ENCODE measurements at regions not wholly inside any gene's neighbourhood (a gene's known extent, or its start where the extent isn't known, plus 50 kb on each side); places are given as distances from the start of the nearest gene placed in this dataset.

DNA sequence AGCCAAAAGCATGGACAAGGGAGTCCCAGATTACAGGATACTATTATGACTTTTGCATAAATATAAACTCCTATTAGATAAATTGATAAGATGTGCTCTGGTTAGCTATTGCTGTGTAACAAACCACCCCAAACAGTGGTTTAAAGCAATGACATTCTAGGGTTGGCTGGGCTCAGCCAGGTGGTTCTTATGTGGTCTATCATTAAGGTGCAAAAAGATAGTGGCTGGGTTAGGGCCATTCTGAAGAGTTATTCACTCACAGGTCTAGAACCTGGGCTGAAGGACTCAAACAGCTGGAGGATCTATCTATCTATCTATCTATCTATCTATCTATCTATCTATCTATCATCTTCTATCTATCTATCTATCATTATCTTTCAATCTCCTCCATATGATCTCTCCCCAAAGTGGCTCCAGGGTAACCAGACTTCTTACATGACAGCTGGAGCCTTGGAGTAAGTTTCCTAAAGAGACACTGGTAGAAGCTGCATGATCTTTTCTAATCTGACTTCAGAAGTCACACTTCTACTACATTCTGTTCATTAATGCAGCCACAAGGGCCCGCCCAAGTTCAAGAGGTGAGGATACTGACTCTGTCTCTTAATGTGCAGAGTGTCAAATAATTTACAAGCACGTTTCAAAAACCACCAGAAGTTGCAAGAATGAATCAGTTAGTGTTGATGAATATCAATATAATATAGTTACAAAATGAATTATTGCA is 74.9 kb upstream of the XCR1 start:
- H3K4me1 ChIP-seq (ENCODE audit: control insufficient read depth in 5 of 5, insufficient read depth in 5 of 5, low read length in 5 of 5), result peaks cover 0 to 21% (median 14%) of the 10 kb centered on the region in 5 donors

DNA sequence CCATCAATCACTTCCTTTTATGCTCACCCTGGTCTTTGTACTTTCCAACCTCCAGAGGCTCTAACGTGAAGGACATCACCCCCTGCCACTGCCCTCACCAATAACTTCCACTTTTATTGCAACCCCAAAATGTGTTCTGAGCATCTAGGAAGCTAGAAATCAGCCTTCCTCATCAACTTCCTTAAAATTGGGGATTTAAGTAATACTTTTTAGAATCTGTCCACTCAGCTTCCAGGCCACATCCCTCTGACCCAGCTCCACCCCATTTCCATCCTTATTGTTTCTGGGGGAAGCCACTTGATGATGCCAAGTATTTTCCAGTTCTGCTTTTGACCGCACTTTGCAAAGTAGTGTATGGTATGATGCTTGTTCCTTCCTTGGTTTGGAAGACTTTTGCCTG is 73.5 kb upstream of the XCR1 start:
- no peak overlapping the region for H3K4me3 ChIP-seq (ENCODE audit: low read depth in 1 of 5, low read length in 5 of 5)
- no peak overlapping the region for H3K27ac ChIP-seq (ENCODE audit: low read depth, low read length)

More for the DNA sequence above, 74.9 kb upstream of the XCR1 start:
- H3K36me3 ChIP-seq (ENCODE audit: control insufficient read depth in 5 of 5, insufficient read depth in 5 of 5, low read length in 5 of 5), result no peaks in the 10 kb centered on the region
- H3K9me3 ChIP-seq (ENCODE audit: control insufficient read depth in 5 of 5, low read length in 5 of 5), result peaks cover 0 to 2% (median 0%) of the 10 kb centered on the region in 5 donors
- no peaks in the 10 kb centered on the region for H3K27me3 ChIP-seq (ENCODE audit: control insufficient read depth in 5 of 5, insufficient read depth in 4 of 5, low read length in 5 of 5)
- no peak overlapping the region for H3K9ac ChIP-seq (ENCODE audit: low read length in 5 of 5)
- no peak overlapping the region for H3K27ac ChIP-seq (ENCODE audit: low read depth, low read length)
- no peak overlapping the region for H3K4me3 ChIP-seq (ENCODE audit: low read depth in 1 of 5, low read length in 5 of 5)

DNA sequence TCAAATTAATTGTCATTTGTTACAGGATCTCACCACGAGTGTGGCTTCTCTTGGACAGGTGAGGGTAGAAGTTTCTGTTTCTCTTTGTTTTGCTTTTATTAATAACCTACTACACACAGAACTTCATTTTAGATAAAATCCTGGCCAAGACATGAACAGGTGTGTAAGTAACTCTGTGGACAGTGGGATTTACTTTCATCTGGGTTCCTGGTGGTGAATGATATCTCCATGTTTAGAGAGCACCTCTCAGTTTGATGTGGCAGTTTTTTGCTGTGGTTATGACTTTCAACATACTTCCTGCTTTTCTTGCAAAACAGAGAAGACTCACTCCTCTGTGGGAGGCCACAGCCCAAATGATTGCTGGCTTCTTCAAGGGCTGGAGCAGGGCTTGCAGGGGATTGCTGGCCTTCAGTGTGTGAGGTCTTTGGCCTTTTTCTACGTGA is 71.1 kb upstream of the XCR1 start:
- Histone ChIP-seq H3K4me3 (ENCODE audit: low read depth in 1 of 5, low read length in 5 of 5) (no peak overlapping the region), H3K4me1 (ENCODE audit: control insufficient read depth in 5 of 5, insufficient read depth in 5 of 5, low read length in 5 of 5) (peaks cover 0 to 26% (median 17%) of the 10 kb centered on the region in 5 donors), H3K27me3 (ENCODE audit: control insufficient read depth in 5 of 5, insufficient read depth in 4 of 5, low read length in 5 of 5) (no peaks in the 10 kb centered on the region), H3K36me3 (ENCODE audit: control insufficient read depth in 5 of 5, insufficient read depth in 5 of 5, low read length in 5 of 5) (no peaks in the 10 kb centered on the region), H3K27ac (ENCODE audit: low read depth, low read length) (peak overlapping the region; percentile 54), H3K9ac (ENCODE audit: low read length in 5 of 5) (peak overlapping the region in 2 of 5 donors; percentile 47 to 54), H3K9me3 (ENCODE audit: control insufficient read depth in 5 of 5, low read length in 5 of 5) (peaks cover 0 to 2% (median 0%) of the 10 kb centered on the region in 5 donors)

More for the DNA sequence above, 73.5 kb upstream of the XCR1 start:
- Histone ChIP-seq H3K36me3 (ENCODE audit: control insufficient read depth in 5 of 5, insufficient read depth in 5 of 5, low read length in 5 of 5) (no peaks in the 10 kb centered on the region), H3K4me1 (ENCODE audit: control insufficient read depth in 5 of 5, insufficient read depth in 5 of 5, low read length in 5 of 5) (peaks cover 0 to 26% (median 17%) of the 10 kb centered on the region in 5 donors), H3K9me3 (ENCODE audit: control insufficient read depth in 5 of 5, low read length in 5 of 5) (peaks cover 0 to 2% (median 0%) of the 10 kb centered on the region in 5 donors), H3K27me3 (ENCODE audit: control insufficient read depth in 5 of 5, insufficient read depth in 4 of 5, low read length in 5 of 5) (no peaks in the 10 kb centered on the region), H3K9ac (ENCODE audit: low read length in 5 of 5) (no peak overlapping the region)

DNA sequence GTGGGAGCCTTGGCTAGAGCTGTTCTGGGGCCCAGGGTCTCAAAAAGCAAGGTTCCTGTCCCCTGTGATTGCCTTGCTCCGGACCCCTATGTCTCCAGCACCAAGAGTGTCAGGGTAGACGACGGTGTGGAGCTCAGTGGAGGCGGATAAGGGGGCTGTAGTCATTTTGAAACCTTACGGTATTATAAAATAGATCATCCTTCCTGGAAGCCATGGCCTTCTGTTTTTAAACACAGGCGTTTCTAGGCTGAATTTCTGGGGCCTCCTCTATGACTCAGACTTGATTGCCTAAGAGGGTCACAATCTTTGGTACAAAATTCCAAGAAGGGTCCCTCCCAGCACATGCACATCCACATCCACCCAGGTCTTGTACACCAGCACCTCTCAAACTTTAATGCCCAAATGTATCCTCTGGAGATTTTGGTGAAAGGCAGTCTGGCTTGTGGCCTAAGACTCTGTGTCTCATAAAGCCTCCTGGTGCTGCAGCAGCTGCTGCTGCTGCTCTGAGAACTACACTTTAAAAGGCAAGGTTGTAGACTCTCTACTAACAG is 70.5 kb upstream of the XCR1 start:
- Histone ChIP-seq H3K36me3 (ENCODE audit: control insufficient read depth in 5 of 5, insufficient read depth in 5 of 5, low read length in 5 of 5) (no peaks in the 10 kb centered on the region), H3K9me3 (ENCODE audit: control insufficient read depth in 5 of 5, low read length in 5 of 5) (peaks cover 0 to 2% (median 0%) of the 10 kb centered on the region in 5 donors), H3K27me3 (ENCODE audit: control insufficient read depth in 5 of 5, insufficient read depth in 4 of 5, low read length in 5 of 5) (no peaks in the 10 kb centered on the region), H3K4me3 (ENCODE audit: low read depth in 1 of 5, low read length in 5 of 5) (no peak overlapping the region), H3K27ac (ENCODE audit: low read depth, low read length) (peak overlapping the region; percentile 54), H3K4me1 (ENCODE audit: control insufficient read depth in 5 of 5, insufficient read depth in 5 of 5, low read length in 5 of 5) (peaks cover 0 to 26% (median 17%) of the 10 kb centered on the region in 5 donors), H3K9ac (ENCODE audit: low read length in 5 of 5) (peak overlapping the region in 3 of 5 donors; percentile 7 to 57 (median 47))

DNA sequence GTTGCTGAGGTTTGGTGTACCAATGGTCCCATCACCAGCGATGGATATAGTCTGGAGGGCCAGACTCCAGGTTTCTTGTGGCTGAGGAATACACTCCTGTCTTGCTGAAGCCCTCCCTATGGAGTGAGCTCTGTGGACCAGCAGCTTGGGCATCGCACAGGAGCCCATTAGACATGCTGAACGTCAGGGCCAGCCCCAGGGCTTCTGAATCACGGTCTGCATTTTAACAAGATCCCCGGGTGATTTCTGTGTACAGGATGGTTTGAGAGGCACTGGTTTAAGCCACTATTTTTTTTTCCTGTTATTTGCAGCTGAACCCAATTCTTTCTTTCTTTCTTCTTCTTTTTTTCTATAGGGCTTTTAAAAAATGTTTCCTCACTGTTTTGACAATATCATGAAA is 69.5 kb upstream of the XCR1 start:
- Histone ChIP-seq H3K4me1 (ENCODE audit: control insufficient read depth in 5 of 5, insufficient read depth in 5 of 5, low read length in 5 of 5) (peaks cover 0 to 26% (median 17%) of the 10 kb centered on the region in 5 donors), H3K36me3 (ENCODE audit: control insufficient read depth in 5 of 5, insufficient read depth in 5 of 5, low read length in 5 of 5) (no peaks in the 10 kb centered on the region), H3K27ac (ENCODE audit: low read depth, low read length) (no peak overlapping the region), H3K4me3 (ENCODE audit: low read depth in 1 of 5, low read length in 5 of 5) (no peak overlapping the region), H3K27me3 (ENCODE audit: control insufficient read depth in 5 of 5, insufficient read depth in 4 of 5, low read length in 5 of 5) (no peaks in the 10 kb centered on the region), H3K9me3 (ENCODE audit: control insufficient read depth in 5 of 5, low read length in 5 of 5) (no peaks in the 10 kb centered on the region), H3K9ac (ENCODE audit: low read length in 5 of 5) (no peak overlapping the region)

DNA sequence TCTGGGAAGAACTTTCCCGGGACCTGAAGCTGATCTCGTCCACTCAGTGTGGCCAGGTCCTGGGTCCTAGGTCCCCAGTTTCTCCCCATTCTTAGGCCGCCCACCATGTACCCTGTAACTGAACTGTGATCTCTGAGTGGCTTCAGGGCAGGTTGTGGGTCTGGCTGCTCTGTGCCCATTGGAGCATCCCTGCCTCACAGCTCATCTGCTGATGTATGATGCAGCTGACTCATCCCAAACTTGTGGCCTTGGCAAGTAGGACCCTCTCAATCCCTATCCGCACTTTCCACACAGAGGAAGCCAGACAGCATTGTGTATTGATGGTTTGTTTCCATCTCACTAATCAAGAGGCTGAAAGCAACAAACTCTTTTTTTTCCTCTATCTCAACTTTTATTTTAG is 69.1 kb upstream of the XCR1 start:
- no peaks in the 10 kb centered on the region for H3K9me3 ChIP-seq (ENCODE audit: control insufficient read depth in 5 of 5, low read length in 5 of 5)
- no peak overlapping the region for H3K4me3 ChIP-seq (ENCODE audit: low read depth in 1 of 5, low read length in 5 of 5)
- H3K36me3 ChIP-seq (ENCODE audit: control insufficient read depth in 5 of 5, insufficient read depth in 5 of 5, low read length in 5 of 5), result no peaks in the 10 kb centered on the region
- H3K27me3 ChIP-seq (ENCODE audit: control insufficient read depth in 5 of 5, insufficient read depth in 4 of 5, low read length in 5 of 5), result no peaks in the 10 kb centered on the region
- peaks cover 0 to 29% (median 17%) of the 10 kb centered on the region in 5 donors for H3K4me1 ChIP-seq (ENCODE audit: control insufficient read depth in 5 of 5, insufficient read depth in 5 of 5, low read length in 5 of 5)
- H3K9ac ChIP-seq (ENCODE audit: low read length in 5 of 5), result no peak overlapping the region
- no peak overlapping the region for H3K27ac ChIP-seq (ENCODE audit: low read depth, low read length)

DNA sequence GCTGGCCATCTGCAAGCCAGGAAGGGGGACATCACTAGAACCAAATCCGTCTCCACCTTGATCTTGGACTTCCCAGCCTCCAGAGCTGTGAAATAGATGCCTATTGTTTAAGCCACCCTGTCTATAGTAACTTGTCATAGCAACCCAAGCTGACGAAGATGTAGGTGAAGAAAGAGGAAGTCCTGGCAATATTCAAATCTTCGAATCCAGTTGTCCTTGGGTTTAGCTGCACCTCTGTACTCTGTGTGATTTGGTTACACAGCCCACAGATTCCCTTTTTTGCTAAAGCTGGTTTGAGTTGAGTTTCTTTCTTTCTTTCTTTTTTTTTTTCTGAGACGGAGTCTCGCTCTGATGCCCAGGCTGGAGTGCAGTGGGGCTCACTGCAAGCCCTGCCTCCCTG is 68.0 kb upstream of the XCR1 start:
- no peaks in the 10 kb centered on the region for H3K36me3 ChIP-seq (ENCODE audit: control insufficient read depth in 5 of 5, insufficient read depth in 5 of 5, low read length in 5 of 5)
- H3K27ac ChIP-seq (ENCODE audit: low read depth, low read length), result no peak overlapping the region
- H3K4me3 ChIP-seq (ENCODE audit: low read depth in 1 of 5, low read length in 5 of 5), result no peak overlapping the region
- H3K4me1 ChIP-seq (ENCODE audit: control insufficient read depth in 5 of 5, insufficient read depth in 5 of 5, low read length in 5 of 5), result peaks cover 0 to 35% (median 17%) of the 10 kb centered on the region in 5 donors
- H3K9me3 ChIP-seq (ENCODE audit: control insufficient read depth in 5 of 5, low read length in 5 of 5), result no peaks in the 10 kb centered on the region
- H3K27me3 ChIP-seq (ENCODE audit: control insufficient read depth in 5 of 5, insufficient read depth in 4 of 5, low read length in 5 of 5), result no peaks in the 10 kb centered on the region
- H3K9ac ChIP-seq (ENCODE audit: low read length in 5 of 5), result no peak overlapping the region

DNA sequence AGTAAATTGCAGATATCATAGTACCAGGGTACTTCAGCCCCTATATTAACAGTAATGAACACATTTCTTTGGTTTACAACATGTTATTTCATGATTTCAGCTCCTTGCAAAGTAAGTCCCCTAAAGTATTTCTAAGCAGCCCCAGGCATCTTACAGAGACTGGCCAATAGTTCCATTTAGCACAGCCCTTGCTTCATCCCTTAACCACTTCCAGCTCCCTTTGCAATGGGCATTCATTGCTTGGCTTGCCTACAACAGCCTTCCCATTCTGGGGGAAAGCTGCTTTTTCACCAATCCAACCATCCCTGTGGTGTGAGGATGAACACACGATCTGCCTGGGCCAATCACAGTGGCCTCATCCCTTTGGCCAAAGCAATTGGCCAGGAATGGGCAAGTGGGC is 67.2 kb upstream of the XCR1 start:
- no peak overlapping the region for H3K27ac ChIP-seq (ENCODE audit: low read depth, low read length)
- no peaks in the 10 kb centered on the region for H3K36me3 ChIP-seq (ENCODE audit: control insufficient read depth in 5 of 5, insufficient read depth in 5 of 5, low read length in 5 of 5)

DNA sequence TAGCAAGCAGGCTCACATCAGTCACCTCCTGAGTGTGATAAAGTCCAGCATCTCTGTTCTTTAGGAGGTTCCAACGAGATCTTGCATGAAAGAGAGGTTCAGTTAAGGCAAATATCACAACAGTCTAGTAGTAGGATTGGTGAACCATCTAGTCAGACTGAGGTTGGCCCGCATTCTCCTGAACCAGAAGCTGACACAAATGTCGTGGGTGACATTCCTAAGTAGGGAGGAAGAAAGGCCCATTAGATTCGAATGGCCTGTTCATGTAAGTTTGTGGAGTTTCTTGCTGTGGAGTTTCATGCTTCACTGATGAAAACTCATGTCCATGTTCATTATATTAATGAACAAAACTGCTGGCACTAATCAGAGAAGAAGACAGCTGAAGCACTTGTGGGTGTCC is 66.7 kb upstream of the XCR1 start:
- no peak overlapping the region for H3K27ac ChIP-seq (ENCODE audit: low read depth, low read length)
- peaks cover 0 to 2% (median 0%) of the 10 kb centered on the region in 5 donors for H3K9me3 ChIP-seq (ENCODE audit: control insufficient read depth in 5 of 5, low read length in 5 of 5)
- no peak overlapping the region for H3K9ac ChIP-seq (ENCODE audit: low read length in 5 of 5)
- H3K4me1 ChIP-seq (ENCODE audit: control insufficient read depth in 5 of 5, insufficient read depth in 5 of 5, low read length in 5 of 5), result peaks cover 6 to 39% (median 24%) of the 10 kb centered on the region in 5 donors
- H3K27me3 ChIP-seq (ENCODE audit: control insufficient read depth in 5 of 5, insufficient read depth in 4 of 5, low read length in 5 of 5), result peaks cover 0 to 4% (median 0%) of the 10 kb centered on the region in 5 donors
- H3K36me3 ChIP-seq (ENCODE audit: control insufficient read depth in 5 of 5, insufficient read depth in 5 of 5, low read length in 5 of 5), result no peaks in the 10 kb centered on the region
- H3K4me3 ChIP-seq (ENCODE audit: low read depth in 1 of 5, low read length in 5 of 5), result no peak overlapping the region

More for the DNA sequence above, 67.2 kb upstream of the XCR1 start:
- Histone ChIP-seq H3K4me1 (ENCODE audit: control insufficient read depth in 5 of 5, insufficient read depth in 5 of 5, low read length in 5 of 5) (peaks cover 2 to 38% (median 18%) of the 10 kb centered on the region in 5 donors), H3K4me3 (ENCODE audit: low read depth in 1 of 5, low read length in 5 of 5) (no peak overlapping the region), H3K9me3 (ENCODE audit: control insufficient read depth in 5 of 5, low read length in 5 of 5) (no peaks in the 10 kb centered on the region), H3K9ac (ENCODE audit: low read length in 5 of 5) (no peak overlapping the region), H3K27me3 (ENCODE audit: control insufficient read depth in 5 of 5, insufficient read depth in 4 of 5, low read length in 5 of 5) (no peaks in the 10 kb centered on the region)

DNA sequence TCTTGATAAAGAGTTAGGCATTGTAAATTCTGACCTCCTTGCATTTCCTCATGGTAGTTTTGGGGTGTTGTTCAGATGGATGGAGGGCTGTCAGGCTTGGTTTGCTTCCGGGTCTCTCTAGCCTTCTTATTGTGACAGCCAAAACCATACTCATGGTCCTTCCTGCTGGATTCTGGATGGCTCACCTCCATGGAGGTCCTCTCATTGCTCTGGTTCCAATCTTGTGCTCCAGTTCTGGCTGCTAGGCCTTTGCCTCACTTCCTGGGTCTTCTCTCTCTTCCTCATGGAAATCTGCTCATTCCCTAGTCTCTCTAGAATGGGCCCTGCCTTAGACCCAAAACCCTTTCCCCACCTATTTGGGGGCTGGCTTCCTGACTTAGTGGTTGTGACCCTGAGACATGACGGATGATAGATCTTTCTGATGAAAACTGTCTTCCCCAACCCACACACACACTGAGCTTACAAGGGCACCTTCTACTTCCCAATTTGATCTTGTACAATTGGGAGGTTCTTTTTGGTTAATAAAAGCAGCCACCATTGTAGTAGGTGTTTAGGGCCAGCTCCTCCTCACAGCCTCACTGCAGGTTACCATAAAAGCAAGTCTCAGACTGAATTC is 66.2 kb upstream of the XCR1 start:
- Histone ChIP-seq H3K9ac (ENCODE audit: low read length in 5 of 5) (no peak overlapping the region), H3K9me3 (ENCODE audit: control insufficient read depth in 5 of 5, low read length in 5 of 5) (peaks cover 0 to 2% (median 0%) of the 10 kb centered on the region in 5 donors), H3K4me3 (ENCODE audit: low read depth in 1 of 5, low read length in 5 of 5) (no peak overlapping the region), H3K36me3 (ENCODE audit: control insufficient read depth in 5 of 5, insufficient read depth in 5 of 5, low read length in 5 of 5) (no peaks in the 10 kb centered on the region), H3K27me3 (ENCODE audit: control insufficient read depth in 5 of 5, insufficient read depth in 4 of 5, low read length in 5 of 5) (peaks cover 0 to 4% (median 0%) of the 10 kb centered on the region in 5 donors), H3K4me1 (ENCODE audit: control insufficient read depth in 5 of 5, insufficient read depth in 5 of 5, low read length in 5 of 5) (peaks cover 9 to 39% (median 23%) of the 10 kb centered on the region in 5 donors), H3K27ac (ENCODE audit: low read depth, low read length) (no peak overlapping the region)

Data from subcutaneous abdominal adipose tissue (tissue), 5 donors.